ENCODE measurements at regions not wholly inside any gene's neighbourhood (a gene's known extent, or its start where the extent isn't known, plus 50 kb on each side); places are given as distances from the start of the nearest gene placed in this dataset.

DNA sequence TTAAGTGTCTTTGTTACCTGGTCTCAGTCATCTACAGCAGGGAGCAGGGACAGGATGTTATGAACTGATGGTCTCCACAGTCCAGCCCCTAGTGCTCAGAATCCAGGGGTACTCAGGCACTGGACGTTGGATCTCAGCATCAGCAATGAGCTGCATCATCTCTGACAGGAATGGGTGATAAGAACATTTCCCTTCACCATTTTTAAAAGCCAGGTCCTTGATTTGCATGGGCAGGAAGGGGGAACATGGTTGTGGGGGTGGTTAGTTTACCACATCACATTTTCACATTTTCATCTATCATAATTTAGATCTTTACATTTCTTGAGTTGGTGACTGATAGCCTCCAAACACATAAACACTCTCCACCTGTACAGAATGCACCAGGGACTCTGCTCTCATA is 427.8 kb upstream of the NPVF start:
- no peaks in the 10 kb centered on the region for H3K9me3 ChIP-seq (ENCODE audit: low read length)
- H2AFZ ChIP-seq (ENCODE audit: low read length) = no peak overlapping the region
- no peaks in the 10 kb centered on the region for H3K79me2 ChIP-seq (ENCODE audit: low read length)
- no peaks in the 10 kb centered on the region for H4K20me1 ChIP-seq (ENCODE audit: insufficient read depth, low read depth, low read length)
- H3K4me2 ChIP-seq (ENCODE audit: low read depth, low read length, poor library complexity, severe bottlenecking) = no peak overlapping the region
- no peak for DNase-seq
- H3K4me3 ChIP-seq (ENCODE audit: low read length) = no peak overlapping the region
- H3K27ac ChIP-seq (ENCODE audit: low read length) = no peak overlapping the region
- H3K27me3 ChIP-seq (ENCODE audit: low read length) = no peaks in the 10 kb centered on the region
- no peaks in the 10 kb centered on the region for H3K36me3 ChIP-seq (ENCODE audit: insufficient read depth, low read length)
- no peak overlapping the region for H3K9ac ChIP-seq (ENCODE audit: low read length)
- no peaks in the 10 kb centered on the region for H3K4me1 ChIP-seq (ENCODE audit: low read length)
- no peaks in the 10 kb centered on the region for H3K9me2 ChIP-seq (replicated peaks; ENCODE audit: insufficient read depth, low read length)

DNA sequence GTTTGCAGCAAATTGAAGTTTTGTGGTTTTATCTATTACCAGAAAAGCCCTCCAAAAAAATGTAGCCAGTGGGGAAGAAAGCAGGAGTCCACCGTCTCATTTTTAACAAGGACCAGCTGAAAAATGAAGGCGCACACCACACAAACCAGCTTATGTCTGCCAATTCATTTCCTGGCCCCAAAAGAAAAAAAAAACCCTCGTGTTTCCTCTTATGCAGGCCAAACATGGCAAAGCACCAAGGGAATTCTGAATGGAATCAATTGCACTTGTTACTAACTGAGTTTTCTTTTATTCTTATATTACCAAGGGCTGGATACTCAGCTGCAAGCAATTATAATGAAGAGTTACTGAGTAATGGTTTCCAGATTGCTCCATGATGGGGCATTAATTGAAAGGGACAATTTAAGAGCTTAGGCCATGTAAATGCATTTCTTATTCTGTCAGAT is 428.3 kb upstream of the NPVF start:
- H3K36me3 ChIP-seq (ENCODE audit: insufficient read depth, low read length) = no peaks in the 10 kb centered on the region
- no peaks in the 10 kb centered on the region for H3K9me3 ChIP-seq (ENCODE audit: low read length)

DNA sequence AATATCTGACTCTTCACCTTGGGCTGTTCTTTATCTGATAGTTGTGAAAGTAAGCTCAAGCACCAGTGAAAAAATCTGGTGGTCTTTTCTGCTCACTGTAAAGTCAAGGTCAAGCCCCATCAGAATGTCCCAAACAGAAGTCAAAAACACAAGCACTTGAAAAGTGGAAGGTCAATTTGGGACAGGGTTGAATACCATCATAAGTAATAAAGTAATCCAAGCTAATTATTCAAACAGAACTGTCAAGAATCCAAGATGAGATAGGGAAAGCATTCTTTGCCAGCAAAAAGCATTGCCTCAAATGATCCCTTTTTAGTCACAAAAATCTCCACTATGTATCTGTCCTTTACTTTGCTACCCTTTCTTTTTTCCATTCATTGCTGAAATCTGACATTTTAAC is 430.1 kb upstream of the NPVF start:
- Histone ChIP-seq H3K9me3 (ENCODE audit: low read length) (no peaks in the 10 kb centered on the region), H4K20me1 (ENCODE audit: insufficient read depth, low read depth, low read length) (no peaks in the 10 kb centered on the region), H3K4me1 (ENCODE audit: low read length) (no peaks in the 10 kb centered on the region), H3K79me2 (ENCODE audit: low read length) (no peaks in the 10 kb centered on the region), H3K4me2 (ENCODE audit: low read depth, low read length, poor library complexity, severe bottlenecking) (no peak overlapping the region), H3K36me3 (ENCODE audit: insufficient read depth, low read length) (no peaks in the 10 kb centered on the region), H3K9me2 (replicated peaks; ENCODE audit: insufficient read depth, low read length) (no peaks in the 10 kb centered on the region), H3K27me3 (ENCODE audit: low read length) (no peaks in the 10 kb centered on the region), H3K4me3 (ENCODE audit: low read length) (no peak overlapping the region), H3K27ac (ENCODE audit: low read length) (no peak overlapping the region), H3K9ac (ENCODE audit: low read length) (no peak overlapping the region), H2AFZ (ENCODE audit: low read length) (no peak overlapping the region)
- no peak for DNase-seq

More for the DNA sequence above, 428.3 kb upstream of the NPVF start:
- no peak overlapping the region for H3K9ac ChIP-seq (ENCODE audit: low read length)
- no peak overlapping the region for H3K4me2 ChIP-seq (ENCODE audit: low read depth, low read length, poor library complexity, severe bottlenecking)
- H3K4me3 ChIP-seq (ENCODE audit: low read length) = no peak overlapping the region
- H3K4me1 ChIP-seq (ENCODE audit: low read length) = no peaks in the 10 kb centered on the region
- no peak for DNase-seq
- no peak overlapping the region for H2AFZ ChIP-seq (ENCODE audit: low read length)
- H3K79me2 ChIP-seq (ENCODE audit: low read length) = no peaks in the 10 kb centered on the region
- no peaks in the 10 kb centered on the region for H3K9me2 ChIP-seq (replicated peaks; ENCODE audit: insufficient read depth, low read length)
- no peaks in the 10 kb centered on the region for H4K20me1 ChIP-seq (ENCODE audit: insufficient read depth, low read depth, low read length)
- H3K27ac ChIP-seq (ENCODE audit: low read length) = no peak overlapping the region
- H3K27me3 ChIP-seq (ENCODE audit: low read length) = no peaks in the 10 kb centered on the region

DNA sequence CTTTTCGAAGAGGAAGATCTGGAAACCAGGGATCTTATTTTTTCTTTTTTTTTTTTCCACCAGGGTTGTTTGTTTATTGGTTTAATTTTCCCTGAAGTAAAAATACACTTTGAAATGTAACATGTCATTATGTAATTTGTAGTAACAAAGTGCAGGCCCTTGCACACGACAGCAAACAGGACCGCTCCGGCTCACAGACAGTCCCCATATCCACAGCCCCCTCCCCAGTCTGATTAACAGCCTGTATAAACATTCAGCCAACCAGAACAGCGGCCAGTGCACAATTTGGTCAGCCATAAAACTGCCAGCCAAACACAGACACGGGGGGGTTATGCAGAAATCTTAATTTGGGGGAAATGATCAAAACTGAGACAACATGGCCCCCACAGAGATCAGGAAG is 431.6 kb upstream of the NPVF start:
- H3K79me2 ChIP-seq (ENCODE audit: low read length) = no peaks in the 10 kb centered on the region
- DNase-seq = no peak
- H4K20me1 ChIP-seq (ENCODE audit: insufficient read depth, low read depth, low read length) = no peaks in the 10 kb centered on the region
- H3K36me3 ChIP-seq (ENCODE audit: insufficient read depth, low read length) = no peaks in the 10 kb centered on the region
- H3K27ac ChIP-seq (ENCODE audit: low read length) = no peak overlapping the region
- H3K4me1 ChIP-seq (ENCODE audit: low read length) = no peaks in the 10 kb centered on the region
- H3K4me3 ChIP-seq (ENCODE audit: low read length) = no peak overlapping the region
- H2AFZ ChIP-seq (ENCODE audit: low read length) = no peak overlapping the region
- no peak overlapping the region for H3K9ac ChIP-seq (ENCODE audit: low read length)
- no peaks in the 10 kb centered on the region for H3K9me2 ChIP-seq (replicated peaks; ENCODE audit: insufficient read depth, low read length)
- H3K27me3 ChIP-seq (ENCODE audit: low read length) = no peaks in the 10 kb centered on the region
- no peak overlapping the region for H3K4me2 ChIP-seq (ENCODE audit: low read depth, low read length, poor library complexity, severe bottlenecking)
- H3K9me3 ChIP-seq (ENCODE audit: low read length) = no peaks in the 10 kb centered on the region

DNA sequence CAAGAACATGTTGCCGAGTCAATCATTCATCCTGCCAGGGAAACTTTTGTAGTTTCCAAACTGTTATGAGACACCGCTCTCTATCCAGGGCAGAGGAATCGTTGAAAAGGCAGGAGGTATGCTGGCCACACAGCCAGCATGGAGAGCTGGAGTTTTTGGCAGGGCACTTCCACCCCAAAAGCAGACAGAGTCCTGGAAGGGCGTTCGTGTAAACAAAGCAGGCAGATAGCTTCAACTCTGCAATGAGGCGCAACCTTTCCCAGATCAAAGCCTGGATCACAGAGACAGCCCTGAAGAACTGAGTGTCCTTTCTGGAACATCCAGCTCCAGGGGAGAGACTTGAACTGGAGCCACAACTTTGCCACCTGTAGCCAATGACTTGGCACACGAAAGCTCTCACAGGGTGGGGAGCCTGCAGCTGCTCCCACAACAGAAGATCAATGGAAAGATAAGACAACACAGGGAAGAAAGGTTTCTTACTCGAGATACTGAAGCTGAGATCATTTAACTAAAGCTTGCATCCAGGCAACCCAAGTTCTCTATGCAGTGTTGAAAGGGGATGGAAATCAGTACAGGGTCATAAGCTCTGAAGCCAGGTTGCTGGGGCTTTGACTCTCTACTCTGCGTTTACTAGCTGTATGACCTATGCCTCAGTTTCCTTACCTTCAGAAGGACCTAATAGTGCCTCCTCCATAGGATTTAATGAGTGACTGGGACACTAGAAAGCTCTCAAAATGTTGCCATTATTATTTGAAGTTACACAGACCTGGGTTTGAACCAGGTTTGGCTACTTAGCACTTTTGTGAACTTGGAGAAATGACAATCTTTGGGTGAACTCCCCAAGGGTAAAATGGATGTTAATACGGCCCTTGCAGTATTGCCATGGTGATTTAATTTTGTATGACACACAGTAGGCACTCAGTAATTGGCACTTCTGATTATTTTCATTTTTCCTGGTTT is 434.8 kb upstream of the NPVF start:
- Histone ChIP-seq H2AFZ (ENCODE audit: low read length) (no peak overlapping the region), H3K27ac (ENCODE audit: low read length) (no peak overlapping the region), H3K9ac (ENCODE audit: low read length) (no peak overlapping the region), H4K20me1 (ENCODE audit: insufficient read depth, low read depth, low read length) (no peaks in the 10 kb centered on the region), H3K9me2 (replicated peaks; ENCODE audit: insufficient read depth, low read length) (no peaks in the 10 kb centered on the region), H3K4me3 (ENCODE audit: low read length) (no peak overlapping the region), H3K36me3 (ENCODE audit: insufficient read depth, low read length) (no peaks in the 10 kb centered on the region), H3K27me3 (ENCODE audit: low read length) (no peaks in the 10 kb centered on the region), H3K4me2 (ENCODE audit: low read depth, low read length, poor library complexity, severe bottlenecking) (no peak overlapping the region), H3K9me3 (ENCODE audit: low read length) (no peaks in the 10 kb centered on the region), H3K79me2 (ENCODE audit: low read length) (no peaks in the 10 kb centered on the region), H3K4me1 (ENCODE audit: low read length) (no peaks in the 10 kb centered on the region)
- no peak for DNase-seq

DNA sequence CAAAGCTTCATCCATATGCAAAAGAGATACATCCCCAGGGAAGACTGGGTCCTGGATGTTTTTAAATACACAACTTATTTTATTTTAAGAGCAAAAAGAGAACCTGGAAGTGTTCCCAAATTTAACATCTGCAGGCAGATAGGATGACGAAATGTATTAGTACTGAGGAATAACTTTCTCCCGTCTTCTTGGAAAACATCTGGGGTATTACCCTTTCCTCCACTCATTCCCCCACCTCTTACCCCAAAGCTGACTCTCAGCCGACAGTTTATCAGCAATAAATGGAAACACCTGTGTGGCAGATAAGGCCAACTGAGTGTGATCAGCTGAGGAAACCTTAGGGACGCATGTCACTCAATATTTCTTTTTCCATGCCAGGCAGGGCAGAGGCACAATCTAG is 435.6 kb upstream of the NPVF start:
- Histone ChIP-seq H3K79me2 (ENCODE audit: low read length) (no peaks in the 10 kb centered on the region), H3K36me3 (ENCODE audit: insufficient read depth, low read length) (no peaks in the 10 kb centered on the region), H2AFZ (ENCODE audit: low read length) (no peak overlapping the region), H3K27me3 (ENCODE audit: low read length) (no peaks in the 10 kb centered on the region), H3K4me1 (ENCODE audit: low read length) (no peaks in the 10 kb centered on the region), H3K9me3 (ENCODE audit: low read length) (no peaks in the 10 kb centered on the region), H3K9ac (ENCODE audit: low read length) (no peak overlapping the region), H3K27ac (ENCODE audit: low read length) (no peak overlapping the region), H4K20me1 (ENCODE audit: insufficient read depth, low read depth, low read length) (no peaks in the 10 kb centered on the region), H3K4me3 (ENCODE audit: low read length) (no peak overlapping the region), H3K4me2 (ENCODE audit: low read depth, low read length, poor library complexity, severe bottlenecking) (no peak overlapping the region), H3K9me2 (replicated peaks; ENCODE audit: insufficient read depth, low read length) (no peaks in the 10 kb centered on the region)
- no peak for DNase-seq

DNA sequence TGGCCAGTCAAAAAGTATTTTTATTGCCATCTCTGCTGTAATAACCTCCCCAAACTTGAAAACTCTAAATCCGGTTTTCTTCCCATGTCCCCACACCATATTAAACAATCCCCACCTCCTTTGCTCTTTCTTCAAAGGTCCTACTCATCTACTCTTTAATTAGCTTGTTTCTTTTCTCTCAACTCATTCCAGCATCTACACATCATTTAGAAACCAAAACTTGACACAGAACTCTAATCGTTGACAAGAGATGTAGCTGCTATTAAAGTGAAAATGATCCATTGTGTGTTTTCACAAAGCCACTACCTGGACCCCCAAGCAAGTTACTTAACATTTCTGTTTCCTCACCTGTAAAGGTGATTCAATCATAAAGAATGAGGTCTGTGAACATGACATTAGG is 436.3 kb upstream of the NPVF start:
- Histone ChIP-seq H3K79me2 (ENCODE audit: low read length) (no peaks in the 10 kb centered on the region), H3K36me3 (ENCODE audit: insufficient read depth, low read length) (no peaks in the 10 kb centered on the region), H3K9me2 (replicated peaks; ENCODE audit: insufficient read depth, low read length) (no peaks in the 10 kb centered on the region), H3K27ac (ENCODE audit: low read length) (no peak overlapping the region), H3K27me3 (ENCODE audit: low read length) (no peaks in the 10 kb centered on the region), H3K4me1 (ENCODE audit: low read length) (no peaks in the 10 kb centered on the region), H3K9me3 (ENCODE audit: low read length) (no peaks in the 10 kb centered on the region), H2AFZ (ENCODE audit: low read length) (no peak overlapping the region), H4K20me1 (ENCODE audit: insufficient read depth, low read depth, low read length) (no peaks in the 10 kb centered on the region), H3K4me3 (ENCODE audit: low read length) (no peak overlapping the region), H3K4me2 (ENCODE audit: low read depth, low read length, poor library complexity, severe bottlenecking) (no peak overlapping the region), H3K9ac (ENCODE audit: low read length) (no peak overlapping the region)
- no peak for DNase-seq

DNA sequence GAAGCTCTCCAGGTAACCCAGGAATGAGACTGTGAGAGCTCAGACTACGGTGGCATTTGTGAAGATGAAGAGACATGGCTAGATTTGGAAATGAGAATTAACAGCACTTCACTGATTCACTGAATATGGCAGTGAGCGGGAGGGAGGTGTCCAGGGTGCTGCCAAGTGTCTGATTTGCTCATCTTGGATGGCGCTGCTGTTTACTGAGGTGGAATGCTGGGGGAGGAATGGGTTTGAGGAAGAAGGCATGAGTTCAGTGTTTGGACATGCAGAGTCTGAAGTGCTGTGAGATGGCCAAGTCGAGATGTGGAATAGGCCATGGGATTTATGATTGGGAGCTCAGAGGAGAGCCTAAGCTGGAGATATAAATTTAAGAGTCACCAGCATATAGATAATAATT is 437.1 kb upstream of the NPVF start:
- Histone ChIP-seq H3K27me3 (ENCODE audit: low read length) (no peaks in the 10 kb centered on the region), H3K27ac (ENCODE audit: low read length) (no peak overlapping the region), H3K4me3 (ENCODE audit: low read length) (no peak overlapping the region), H3K9me2 (replicated peaks; ENCODE audit: insufficient read depth, low read length) (no peaks in the 10 kb centered on the region), H2AFZ (ENCODE audit: low read length) (no peak overlapping the region), H4K20me1 (ENCODE audit: insufficient read depth, low read depth, low read length) (no peaks in the 10 kb centered on the region), H3K9me3 (ENCODE audit: low read length) (no peaks in the 10 kb centered on the region), H3K9ac (ENCODE audit: low read length) (no peak overlapping the region), H3K4me1 (ENCODE audit: low read length) (no peaks in the 10 kb centered on the region), H3K4me2 (ENCODE audit: low read depth, low read length, poor library complexity, severe bottlenecking) (no peak overlapping the region), H3K79me2 (ENCODE audit: low read length) (no peaks in the 10 kb centered on the region), H3K36me3 (ENCODE audit: insufficient read depth, low read length) (no peaks in the 10 kb centered on the region)
- DNase-seq = no peak
